ENCODE measurements at regions not wholly inside any gene's neighbourhood (a gene's known extent, or its start where the extent isn't known, plus 50 kb on each side); places are given as distances from the start of the nearest gene placed in this dataset.

- Histone ChIP-seq H2BK120ac (replicated peaks; ENCODE audit: low read depth, low read length) (no peak overlapping the region), H3K79me1 (ENCODE audit: low read depth, low read length) (no peaks in the 10 kb centered on the region), H2BK20ac (ENCODE audit: low read length) (no peak overlapping the region), H2BK15ac (ENCODE audit: low read length) (no peak overlapping the region), H3K56ac (replicated peaks; ENCODE audit: insufficient read length, low read depth, low read length) (no peak overlapping the region), H3K27ac (ENCODE audit: low read depth, low read length) (no peak overlapping the region), H3K4me3 (ENCODE audit: extremely low read depth in 1 of 4, insufficient read depth in 2 of 4, low read depth in 3 of 4, low read length in 4 of 4) (no peak overlapping the region), H3K4me1 (replicated peaks in 1 of 4; ENCODE audit: control insufficient read depth in 3 of 4, insufficient read depth in 4 of 4, low read length in 3 of 4) (peaks cover 0 to 4% (median 2%) of the 10 kb centered on the region in 4 experiments; a peak in 3 of 7 replicates), H3K4ac (replicated peaks; ENCODE audit: insufficient read length, low read depth, low read length) (no peak overlapping the region), H3K4me2 (ENCODE audit: insufficient read depth in 1 of 2, low read depth in 2 of 2, low read length in 2 of 2) (no peak overlapping the region), H3K23ac (ENCODE audit: insufficient read length) (no peak overlapping the region), H2AK5ac (ENCODE audit: low read depth, low read length) (no peak overlapping the region), H3K9ac (replicated peaks in 1 of 4; ENCODE audit: extremely low read depth in 1 of 4, low read depth in 3 of 4, low read length in 3 of 4) (no peak overlapping the region), H3K9me3 (ENCODE audit: insufficient read depth in 2 of 2, low read depth in 1 of 2, low read length in 1 of 2) (no peaks in the 10 kb centered on the region), H2BK5ac (ENCODE audit: low read depth, low read length) (no peak overlapping the region), H4K5ac (ENCODE audit: insufficient read length, low read depth, low read length) (no peak overlapping the region), H4K91ac (replicated peaks; ENCODE audit: insufficient read length, low read length) (no peak overlapping the region), H3K79me2 (ENCODE audit: control insufficient read depth in 1 of 2, insufficient read depth in 2 of 2, low read length in 2 of 2) (no peaks in the 10 kb centered on the region), H3K18ac (ENCODE audit: extremely low read depth, low read length) (no peak overlapping the region), H4K20me1 (replicated peaks in 1 of 2; ENCODE audit: control insufficient read depth in 1 of 2, insufficient read depth in 2 of 2, low read length in 2 of 2) (no peaks in the 10 kb centered on the region), H3K14ac (ENCODE audit: insufficient read length) (no peak overlapping the region), H3K23me2 (ENCODE audit: low read depth, low read length) (no peaks in the 10 kb centered on the region), H3K36me3 (ENCODE audit: control insufficient read depth in 2 of 4, insufficient read depth in 4 of 4, low read length in 3 of 4) (no peaks in the 10 kb centered on the region), H3K27me3 (replicated peaks in 1 of 4; ENCODE audit: control insufficient read depth in 3 of 4, extremely low read depth in 1 of 4, insufficient read depth in 3 of 4, low read length in 3 of 4) (peaks cover 0 to 3% (median 0%) of the 10 kb centered on the region in 4 experiments; a peak in 1 of 7 replicates), H4K8ac (ENCODE audit: extremely low read depth, insufficient read depth, low read length) (no peak overlapping the region), H2BK12ac (ENCODE audit: low read depth, low read length) (no peak overlapping the region), H2AFZ (ENCODE audit: low read length) (no peak overlapping the region)
- DNase-seq (ENCODE audit: low read depth in 1 of 2, low spot score in 2 of 2) (no peak), FAIRE-seq (no peak)
- TF ChIP-seq ZNF274 (IDR thresholded peaks at IDR 0.05; ENCODE audit: borderline replicate concordance, extremely low read depth, low read length): no peak
- no peak for TF ChIP-seq USF2 (IDR thresholded peaks at IDR 0.05; ENCODE audit: low read length)
- TF ChIP-seq HDAC6 (IDR thresholded peaks at IDR 0.05; ENCODE audit: low read depth, low read length): no peak
- no peak for TF ChIP-seq CEBPB (IDR thresholded peaks at IDR 0.05; ENCODE audit: low read depth, low read length)
- no peak for TF ChIP-seq CHD1 (IDR thresholded peaks at IDR 0.05; ENCODE audit: low read depth, low read length)
- no peak for TF ChIP-seq CHD2 (IDR thresholded peaks at IDR 0.05; ENCODE audit: low read length)
- no peak for TF ChIP-seq TEAD4 (IDR thresholded peaks at IDR 0.05; ENCODE audit: low read depth, low read length)
- TF ChIP-seq POLR2AphosphoS5 (IDR thresholded peaks at IDR 0.05; ENCODE audit: low read depth, low read length): no peak
- TF ChIP-seq RXRA (IDR thresholded peaks at IDR 0.05; ENCODE audit: insufficient read depth, low read depth, low read length): no peak
- TF ChIP-seq TBP (IDR thresholded peaks at IDR 0.05; ENCODE audit: low read depth, low read length): no peak
- WGBS, 2 experiments (ENCODE audit: extremely low coverage in 1 of 2, insufficient coverage in 1 of 2, insufficient read length in 1 of 2, insufficient replicate concordance in 2 of 2, low coverage in 1 of 2, low lambda C conversion rate in 2 of 2, missing lambda C conversion rate in 1 of 2): 73% methylated on average over 6 of the region's 6 CpGs; no CpG with 5 or more reads in 1 of the 2 experiments
- POLR2A ChIA-PET (ENCODE audit: partially characterized antibody): no interaction called here
- CTCF ChIA-PET (ENCODE audit: partially characterized antibody): interaction anchor here (0.6 to 1.7 kb wide), 2 partner anchors 129 to 155 kb away, joined by 3 to 4 read pairs; no protein-coding TSS in a partner anchor
Observed at GRCh38 chr5:9951865-9952516, 297.7 kb downstream of the ATPSCKMT start.
